ENCODE measurements at regions not wholly inside any gene's neighbourhood (a gene's known extent, or its start where the extent isn't known, plus 50 kb on each side); places are given as distances from the start of the nearest gene placed in this dataset.
"Not testable (repeated sequence)": the region's sequence is repeated elsewhere in the genome, so short reads cannot be mapped to it uniquely, and the experiment has no call there.

- DNase-seq (ENCODE audit: low spot score, unreplicated experiment) = no peak
- Mint-ChIP-seq H3K9me3 (ENCODE audit: low read depth) (no peaks in the 10 kb centered on the region), H3K4me1 (ENCODE audit: low read depth) (no peaks in the 10 kb centered on the region), H3K27me3 (no peaks in the 10 kb centered on the region), H3K27ac (no peak overlapping the region), H3K36me3 (ENCODE audit: insufficient read depth) (no peaks in the 10 kb centered on the region), H3K4me3 (ENCODE audit: low read depth) (no peak overlapping the region)
- no peak for TF ChIP-seq CTCF (IDR thresholded peaks at IDR 0.05; ENCODE audit: unreplicated experiment)
Measured at GRCh38 chr1:102529446-102529845, 532.7 kb upstream of the OLFM3 start.

GRCh38 chr1:102500758-102501157 is 504.0 kb upstream of the OLFM3 start:
- Mint-ChIP-seq H3K9me3 (ENCODE audit: low read depth) (peaks cover 7% of the 10 kb centered on the region), H3K27ac (no peak overlapping the region), H3K4me1 (ENCODE audit: low read depth) (no peaks in the 10 kb centered on the region), H3K4me3 (ENCODE audit: low read depth) (no peak overlapping the region), H3K36me3 (ENCODE audit: insufficient read depth) (peaks cover 3% of the 10 kb centered on the region), H3K27me3 (no peaks in the 10 kb centered on the region)
- no peak for TF ChIP-seq CTCF (IDR thresholded peaks at IDR 0.05; ENCODE audit: unreplicated experiment)
- no peak for DNase-seq (ENCODE audit: low spot score, unreplicated experiment)

- DNase-seq (ENCODE audit: low spot score, unreplicated experiment) = no peak
- Mint-ChIP-seq H3K4me1 (ENCODE audit: low read depth) (no peaks in the 10 kb centered on the region), H3K27me3 (no peaks in the 10 kb centered on the region), H3K27ac (no peak overlapping the region), H3K36me3 (ENCODE audit: insufficient read depth) (peaks cover 3% of the 10 kb centered on the region), H3K9me3 (ENCODE audit: low read depth) (peaks cover 17% of the 10 kb centered on the region), H3K4me3 (ENCODE audit: low read depth) (no peak overlapping the region)
- TF ChIP-seq CTCF (IDR thresholded peaks at IDR 0.05; ENCODE audit: unreplicated experiment) = no peak
Measured at GRCh38 chr1:102498929-102499328, 502.2 kb upstream of the OLFM3 start.

GRCh38 chr1:102497810-102498209 is 501.1 kb upstream of the OLFM3 start:
- not testable (repeated sequence) for H3K36me3 Mint-ChIP-seq (ENCODE audit: insufficient read depth); H3K27me3 Mint-ChIP-seq; DNase-seq (ENCODE audit: low spot score, unreplicated experiment); H3K27ac Mint-ChIP-seq; H3K4me1 Mint-ChIP-seq (ENCODE audit: low read depth); H3K4me3 Mint-ChIP-seq (ENCODE audit: low read depth)
- peaks cover 21% of the 10 kb centered on the region for H3K9me3 Mint-ChIP-seq (ENCODE audit: low read depth)

- no peak for DNase-seq (ENCODE audit: low spot score, unreplicated experiment)
- H3K27ac Mint-ChIP-seq = no peak overlapping the region
- no peaks in the 10 kb centered on the region for H3K27me3 Mint-ChIP-seq
- no peaks in the 10 kb centered on the region for H3K9me3 Mint-ChIP-seq (ENCODE audit: low read depth)
- no peaks in the 10 kb centered on the region for H3K4me1 Mint-ChIP-seq (ENCODE audit: low read depth)
- TF ChIP-seq CTCF (IDR thresholded peaks at IDR 0.05; ENCODE audit: unreplicated experiment) = no peak
- no peaks in the 10 kb centered on the region for H3K36me3 Mint-ChIP-seq (ENCODE audit: insufficient read depth)
- no peak overlapping the region for H3K4me3 Mint-ChIP-seq (ENCODE audit: low read depth)
Measured at GRCh38 chr1:102472520-102472919, 475.8 kb upstream of the OLFM3 start.

GRCh38 chr1:102470767-102471166 is 474.0 kb upstream of the OLFM3 start:
- Mint-ChIP-seq H3K9me3 (ENCODE audit: low read depth) (no peaks in the 10 kb centered on the region), H3K27ac (no peak overlapping the region), H3K27me3 (no peaks in the 10 kb centered on the region), H3K4me1 (ENCODE audit: low read depth) (no peaks in the 10 kb centered on the region), H3K4me3 (ENCODE audit: low read depth) (no peak overlapping the region), H3K36me3 (ENCODE audit: insufficient read depth) (no peaks in the 10 kb centered on the region)
- no peak for TF ChIP-seq CTCF (IDR thresholded peaks at IDR 0.05; ENCODE audit: unreplicated experiment)
- DNase-seq (ENCODE audit: low spot score, unreplicated experiment) = no peak

All from progenitor cell of endocrine pancreas (in vitro differentiated cells).